MM.1S (cell line): ENCODE measurements at regions not wholly inside any gene's neighbourhood (a gene's known extent, or its start where the extent isn't known, plus 50 kb on each side); places are given as distances from the start of the nearest gene placed in this dataset.

Source experiments
- EZH2 ChIP-seq: fragments of 300-600 bp; sonication (generic); optimal IDR thresholded peaks from 2 replicates; pipeline ENCODE3; 2017; ENCODE audit warnings: low read depth, mild to moderate bottlenecking, antibody characterized with exemption, low read length, mixed read lengths
- TF ChIP-seq, protein P1 (sequence below): fragments of 300-600 bp; sonication (generic); IDR thresholded peaks from 2 replicates; pipeline ENCODE4 v1.5.1; 2016; ENCODE audit warnings: antibody characterized with exemption, low read length, mixed read lengths

DNA sequence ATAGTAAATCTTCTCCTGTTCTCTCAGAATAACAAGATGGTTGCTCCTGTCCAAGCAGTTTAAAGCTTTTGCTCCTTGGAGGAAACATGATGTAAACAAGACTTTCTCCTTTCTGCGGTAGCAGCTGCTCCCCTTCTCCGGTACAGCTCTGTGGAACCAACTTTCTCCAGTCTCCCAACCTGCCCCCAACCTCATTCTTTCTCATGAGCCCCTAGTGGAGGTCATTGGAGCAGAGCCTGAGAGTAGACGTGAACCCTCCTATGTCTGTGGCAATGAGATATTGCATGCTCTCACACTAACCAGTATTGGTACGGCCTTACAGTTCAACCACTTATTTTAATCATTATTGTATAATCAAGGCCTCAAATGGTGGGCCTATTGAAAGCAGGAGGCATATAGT lies 483.8 kb upstream of the CDH10 start:
- TF ChIP-seq, protein P1, sequence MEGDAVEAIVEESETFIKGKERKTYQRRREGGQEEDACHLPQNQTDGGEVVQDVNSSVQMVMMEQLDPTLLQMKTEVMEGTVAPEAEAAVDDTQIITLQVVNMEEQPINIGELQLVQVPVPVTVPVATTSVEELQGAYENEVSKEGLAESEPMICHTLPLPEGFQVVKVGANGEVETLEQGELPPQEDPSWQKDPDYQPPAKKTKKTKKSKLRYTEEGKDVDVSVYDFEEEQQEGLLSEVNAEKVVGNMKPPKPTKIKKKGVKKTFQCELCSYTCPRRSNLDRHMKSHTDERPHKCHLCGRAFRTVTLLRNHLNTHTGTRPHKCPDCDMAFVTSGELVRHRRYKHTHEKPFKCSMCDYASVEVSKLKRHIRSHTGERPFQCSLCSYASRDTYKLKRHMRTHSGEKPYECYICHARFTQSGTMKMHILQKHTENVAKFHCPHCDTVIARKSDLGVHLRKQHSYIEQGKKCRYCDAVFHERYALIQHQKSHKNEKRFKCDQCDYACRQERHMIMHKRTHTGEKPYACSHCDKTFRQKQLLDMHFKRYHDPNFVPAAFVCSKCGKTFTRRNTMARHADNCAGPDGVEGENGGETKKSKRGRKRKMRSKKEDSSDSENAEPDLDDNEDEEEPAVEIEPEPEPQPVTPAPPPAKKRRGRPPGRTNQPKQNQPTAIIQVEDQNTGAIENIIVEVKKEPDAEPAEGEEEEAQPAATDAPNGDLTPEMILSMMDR = no peak
- no peak for TF ChIP-seq EZH2
